Fibroblast of skin of right biceps (primary cell): ENCODE measurements at regions not wholly inside any gene's neighbourhood (a gene's known extent, or its start where the extent isn't known, plus 50 kb on each side); places are given as distances from the start of the nearest gene placed in this dataset.

Source experiments
- DNase-seq: peaks from one replicate; pipeline ENCODE4 v3.0.0-alpha.2; 2013

- peak; percentile 66 for DNase-seq
These were observed 57.5 kb upstream of the TMCC3 start for GRCh38 chr12:94707892-94708291.

- no peak for DNase-seq
These were observed 56.7 kb upstream of the TMCC3 start for GRCh38 chr12:94707036-94707435.

- DNase-seq = no peak
These were observed 55.9 kb upstream of the TMCC3 start for GRCh38 chr12:94706250-94706661.

- DNase-seq = no peak
These were observed 55.3 kb upstream of the TMCC3 start for GRCh38 chr12:94705676-94706075.

GRCh38 chr12:94704452-94705306 lies 54.3 kb upstream of the TMCC3 start:
- peak; percentile 54 for DNase-seq

- no peak for DNase-seq
These were observed 52.3 kb upstream of the TMCC3 start for GRCh38 chr12:94702696-94703095.

GRCh38 chr12:94701711-94702110 lies 51.4 kb upstream of the TMCC3 start:
- DNase-seq = no peak

GRCh38 chr12:94700662-94701061 lies 50.3 kb upstream of the TMCC3 start:
- no peak for DNase-seq
